Spinal cord (tissue), 9 donors: ENCODE measurements at regions not wholly inside any gene's neighbourhood (a gene's known extent, or its start where the extent isn't known, plus 50 kb on each side); places are given as distances from the start of the nearest gene placed in this dataset.

Experiments used
- DNase-seq, 6 donors: peaks; one replicate each; pipeline versions ENCODE4 v3.0.0 to v3.0.0-alpha.2; 2013 to 2015; ENCODE audit warnings: low spot score in 6 of 6, low read depth in 4 of 6
- H3K27ac ChIP-seq: one replicate; pipeline ENCODE4 v1.5.1; 2013; ENCODE audit warnings: low read depth, low read length, control low read depth
- H3K27me3 ChIP-seq: one replicate; pipeline ENCODE4 v1.6.1; 2013; ENCODE audit warnings: low read length; ENCODE audit not compliant: control insufficient read depth, insufficient read depth
- H3K36me3 ChIP-seq: one replicate; pipeline ENCODE4 v1.6.1; 2013; ENCODE audit warnings: low read length; ENCODE audit not compliant: control insufficient read depth, insufficient read depth
- H3K4me1 ChIP-seq: one replicate; pipeline ENCODE4 v1.6.1; 2013; ENCODE audit warnings: low read length; ENCODE audit not compliant: control insufficient read depth, insufficient read depth
- H3K4me3 ChIP-seq: one replicate; pipeline ENCODE4 v1.5.1; 2013; ENCODE audit warnings: low read depth, low read length, control low read depth
- H3K9me3 ChIP-seq: one replicate; pipeline ENCODE4 v1.6.1; 2013; ENCODE audit warnings: low read length; ENCODE audit not compliant: control insufficient read depth, insufficient read depth
- WGBS: methylation state at CpG from one replicate; pipeline ENCODE4 v1.1.5; 2013; ENCODE audit warnings: missing lambda C conversion rate; ENCODE audit not compliant: insufficient coverage; 5-methylcytosine and 5-hydroxymethylcytosine counted together
- donor health status: healthy.

GRCh38 chr12:115405471-115405860, 721.5 kb upstream of the TBX3 start:
- no peak for DNase-seq
- Histone ChIP-seq H3K27me3 (no peaks in the 10 kb centered on the region), H3K4me3 (no peak overlapping the region), H3K36me3 (no peaks in the 10 kb centered on the region), H3K27ac (no peak overlapping the region), H3K9me3 (no peaks in the 10 kb centered on the region), H3K4me1 (no peaks in the 10 kb centered on the region)
- 100% methylated on average over 2 of the region's 4 CpGs for WGBS

- no peaks in the 10 kb centered on the region for H3K9me3 ChIP-seq
- no peaks in the 10 kb centered on the region for H3K36me3 ChIP-seq
- WGBS, result 30% methylated on average over 7 of the region's 9 CpGs
- H3K4me3 ChIP-seq, result no peak overlapping the region
- no peaks in the 10 kb centered on the region for H3K4me1 ChIP-seq
- H3K27ac ChIP-seq, result no peak overlapping the region
- peak in 1 of 6 donors; percentile 21 for DNase-seq
- no peaks in the 10 kb centered on the region for H3K27me3 ChIP-seq
These were observed 720.9 kb upstream of the TBX3 start for GRCh38 chr12:115404761-115405470.

DNA sequence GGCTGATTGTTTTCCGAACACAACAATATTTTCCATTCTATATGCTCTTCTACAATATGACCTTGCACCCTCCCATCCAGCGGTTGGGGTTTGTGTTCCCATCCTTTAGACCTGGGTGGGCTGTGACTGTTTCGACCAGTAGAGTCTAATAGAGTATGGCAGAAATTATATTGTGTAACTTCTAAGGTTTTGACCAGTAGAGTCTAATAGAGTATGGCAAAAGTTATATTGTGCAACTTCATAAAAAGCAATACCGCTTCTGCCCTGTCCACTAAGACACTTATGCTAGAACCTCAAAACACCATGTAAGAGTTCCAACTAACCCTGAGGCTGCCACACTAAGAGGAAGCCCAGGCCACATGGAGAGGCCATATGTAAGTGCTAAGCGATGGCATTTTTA, 719.7 kb upstream of the TBX3 start:
- Histone ChIP-seq H3K4me3 (no peak overlapping the region), H3K9me3 (no peaks in the 10 kb centered on the region), H3K27me3 (no peaks in the 10 kb centered on the region), H3K27ac (no peak overlapping the region), H3K4me1 (no peaks in the 10 kb centered on the region), H3K36me3 (no peaks in the 10 kb centered on the region)
- no peak for DNase-seq
- 85% methylated on average over 2 of the region's 5 CpGs for WGBS

DNA sequence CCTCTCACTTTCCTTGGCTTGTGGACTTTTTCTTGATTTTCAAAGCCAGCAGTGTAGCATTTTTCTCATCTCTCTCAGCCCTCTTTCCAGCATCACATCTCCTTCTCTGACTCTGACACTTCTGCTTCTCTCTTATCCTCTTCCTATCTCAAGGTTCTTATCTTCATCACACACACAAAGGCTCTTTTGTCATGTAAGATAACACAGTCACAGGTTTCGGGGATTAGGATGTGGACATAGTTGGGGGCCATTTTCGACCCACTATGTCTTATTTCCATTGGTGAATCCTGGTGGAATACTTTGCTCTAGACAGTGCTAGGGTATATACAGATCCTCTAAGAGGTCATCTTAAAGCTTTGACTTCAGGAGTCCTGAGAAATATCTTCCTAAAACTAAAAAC, 719.3 kb upstream of the TBX3 start:
- H3K4me1 ChIP-seq, result no peaks in the 10 kb centered on the region
- no peak for DNase-seq
- no peaks in the 10 kb centered on the region for H3K27me3 ChIP-seq
- no peak overlapping the region for H3K27ac ChIP-seq
- no peak overlapping the region for H3K4me3 ChIP-seq
- WGBS, result no CpG with 5 or more reads among the region's 2 CpGs
- no peaks in the 10 kb centered on the region for H3K9me3 ChIP-seq
- H3K36me3 ChIP-seq, result no peaks in the 10 kb centered on the region

GRCh38 chr12:115402443-115403180, 718.6 kb upstream of the TBX3 start:
- Histone ChIP-seq H3K27me3 (no peaks in the 10 kb centered on the region), H3K9me3 (no peaks in the 10 kb centered on the region), H3K36me3 (no peaks in the 10 kb centered on the region), H3K4me1 (no peaks in the 10 kb centered on the region), H3K4me3 (no peak overlapping the region), H3K27ac (no peak overlapping the region)
- no peak for DNase-seq
- WGBS, result 87% methylated on average over 7 of the region's 9 CpGs

GRCh38 chr12:115401761-115402160, 717.8 kb upstream of the TBX3 start:
- Histone ChIP-seq H3K36me3 (no peaks in the 10 kb centered on the region), H3K4me1 (no peaks in the 10 kb centered on the region), H3K9me3 (no peaks in the 10 kb centered on the region), H3K27ac (no peak overlapping the region), H3K27me3 (no peaks in the 10 kb centered on the region), H3K4me3 (no peak overlapping the region)
- DNase-seq, result no peak
- no CpG with 5 or more reads among the region's 3 CpGs for WGBS

GRCh38 chr12:115400011-115400410, 716.0 kb upstream of the TBX3 start:
- WGBS, result 100% methylated on average over 3 of the region's 4 CpGs
- no peaks in the 10 kb centered on the region for H3K4me1 ChIP-seq
- H3K27ac ChIP-seq, result no peak overlapping the region
- H3K9me3 ChIP-seq, result peaks cover 3% of the 10 kb centered on the region
- no peak overlapping the region for H3K4me3 ChIP-seq
- no peaks in the 10 kb centered on the region for H3K27me3 ChIP-seq
- no peak for DNase-seq
- no peaks in the 10 kb centered on the region for H3K36me3 ChIP-seq

GRCh38 chr12:115398311-115398781, 714.4 kb upstream of the TBX3 start:
- no peaks in the 10 kb centered on the region for H3K4me1 ChIP-seq
- peaks cover 3% of the 10 kb centered on the region for H3K9me3 ChIP-seq
- 79% methylated on average over 3 of the region's 4 CpGs for WGBS
- H3K27ac ChIP-seq, result no peak overlapping the region
- no peaks in the 10 kb centered on the region for H3K27me3 ChIP-seq
- no peaks in the 10 kb centered on the region for H3K36me3 ChIP-seq
- no peak overlapping the region for H3K4me3 ChIP-seq
- no peak for DNase-seq

DNA sequence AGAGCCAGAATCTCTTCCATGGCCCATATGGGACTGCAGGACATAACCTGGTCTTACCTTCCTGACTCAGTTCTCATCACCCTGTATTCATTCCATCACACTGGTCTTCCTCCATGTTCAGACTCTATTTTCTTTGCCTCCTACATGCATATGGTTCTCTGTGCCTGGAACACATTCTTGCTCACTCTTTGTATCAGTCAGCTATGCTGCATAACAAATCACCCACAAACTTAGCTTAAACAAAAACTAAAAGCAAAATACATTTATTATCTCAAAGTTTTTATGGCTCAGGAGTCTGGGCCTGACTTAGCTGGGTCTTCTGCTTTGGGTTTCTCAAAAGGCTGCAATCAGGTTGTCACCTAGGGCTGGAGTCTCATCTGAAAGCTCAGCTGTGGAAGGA, 712.6 kb upstream of the TBX3 start:
- no peaks in the 10 kb centered on the region for H3K4me1 ChIP-seq
- no peaks in the 10 kb centered on the region for H3K36me3 ChIP-seq

More for the DNA sequence above, 712.6 kb upstream of the TBX3 start:
- H3K9me3 ChIP-seq, result peaks cover 4% of the 10 kb centered on the region
- H3K4me3 ChIP-seq, result no peak overlapping the region
- no peaks in the 10 kb centered on the region for H3K27me3 ChIP-seq
- H3K27ac ChIP-seq, result no peak overlapping the region
- DNase-seq, result no peak
